ENCODE measurements at regions not wholly inside any gene's neighbourhood (a gene's known extent, or its start where the extent isn't known, plus 50 kb on each side); places are given as distances from the start of the nearest gene placed in this dataset.

DNA sequence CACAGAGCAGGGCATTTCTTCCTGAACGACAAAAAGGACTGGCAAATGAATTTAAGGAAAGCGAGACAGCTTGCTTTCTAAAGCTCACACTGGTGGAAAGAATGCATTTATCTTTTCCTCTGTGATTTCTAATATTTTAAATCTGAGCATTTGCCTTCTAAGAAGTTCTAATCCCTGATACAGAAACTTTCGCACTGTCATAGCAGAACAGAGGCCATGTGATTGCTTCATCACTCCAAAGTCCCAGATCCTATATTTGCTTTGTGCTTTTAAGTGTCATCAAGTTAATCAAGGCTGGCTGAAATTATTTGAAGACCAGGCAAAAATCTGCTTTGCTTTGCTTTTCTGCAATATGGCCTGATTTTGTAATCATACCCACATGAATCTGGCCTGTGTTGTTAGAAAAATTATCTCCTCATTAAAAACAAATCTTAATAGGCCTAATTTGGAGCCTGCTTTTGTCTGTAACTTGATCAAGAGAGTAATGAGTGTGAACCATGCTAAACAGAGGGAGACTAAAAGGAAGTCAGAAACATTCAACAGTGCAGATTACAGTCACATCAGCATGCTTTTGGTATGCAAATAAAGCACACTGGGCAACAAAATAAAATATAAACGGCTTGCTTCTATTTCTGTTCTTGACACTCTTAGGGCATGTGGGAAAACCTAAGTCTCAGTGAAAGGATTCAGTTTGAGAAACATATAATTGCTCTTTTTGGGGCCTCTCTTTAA, 178.2 kb upstream of the ADAMTS9 start:
- no peaks in the 10 kb centered on the region for H3K4me1 Mint-ChIP-seq (ENCODE audit: low read depth)
- no peak overlapping the region for H3K27ac Mint-ChIP-seq
- DNase-seq (no peak), ATAC-seq (no peak)
- CTCF ChIA-PET = no interaction called here
- no peak overlapping the region for H3K4me3 Mint-ChIP-seq
- POLR2A ChIA-PET = no interaction called here
- H3K9me3 Mint-ChIP-seq (ENCODE audit: insufficient read depth) = peaks cover 12% of the 10 kb centered on the region
- H3K36me3 Mint-ChIP-seq (ENCODE audit: low read depth) = no peaks in the 10 kb centered on the region
- H3K27me3 Mint-ChIP-seq (ENCODE audit: low read depth) = no peaks in the 10 kb centered on the region

DNA sequence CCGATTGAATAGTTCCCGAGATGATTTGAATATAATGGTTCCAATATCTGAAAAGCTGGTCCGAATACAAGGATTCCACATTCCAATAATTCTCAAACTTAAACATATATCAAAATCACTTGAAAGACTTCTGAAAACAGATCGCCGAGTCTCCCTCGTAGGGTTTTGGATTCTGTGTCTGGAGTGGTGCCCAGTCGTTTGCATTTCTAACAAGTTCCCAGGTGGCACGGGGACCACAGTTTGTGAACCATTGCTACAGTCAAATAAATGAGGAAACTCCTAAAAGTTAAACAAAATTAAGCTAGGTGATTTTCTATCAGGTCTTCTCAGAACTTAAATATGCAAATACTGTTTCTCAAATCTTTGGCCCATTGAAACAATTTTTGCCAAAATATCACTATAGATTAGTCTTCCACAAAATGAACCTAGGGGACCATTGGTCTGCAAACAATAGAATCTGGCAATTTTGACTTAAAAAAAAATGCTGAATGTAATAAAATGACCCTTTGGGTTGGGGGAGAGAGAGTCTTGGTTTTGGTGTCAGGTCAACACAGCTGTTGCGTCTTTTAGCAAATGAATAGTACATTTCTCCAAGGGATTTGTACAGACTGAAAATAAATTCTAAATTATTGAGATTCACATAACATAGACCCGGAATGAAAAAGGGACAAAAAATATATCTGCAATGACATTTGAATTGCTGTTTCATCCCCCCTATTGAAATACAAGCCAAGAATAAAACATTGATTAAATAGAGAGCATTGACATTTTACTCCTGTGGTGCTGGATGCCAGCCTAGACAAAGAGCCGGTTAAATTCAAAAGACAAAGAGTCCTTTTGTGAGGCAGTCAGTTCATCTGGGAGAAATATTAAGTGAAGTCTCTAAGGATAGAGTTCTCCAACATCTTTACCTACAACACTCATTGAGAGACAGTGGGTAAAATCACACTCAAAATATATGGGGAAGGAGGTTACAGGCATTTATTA, 175.7 kb upstream of the ADAMTS9 start:
- ChIA-PET POLR2A (no interaction called here), CTCF (no interaction called here)
- DNase-seq (no peak), ATAC-seq (no peak)
- H3K4me3 Mint-ChIP-seq = no peak overlapping the region
- peaks cover 7% of the 10 kb centered on the region for H3K9me3 Mint-ChIP-seq (ENCODE audit: insufficient read depth)
- H3K27ac Mint-ChIP-seq = no peak overlapping the region
- peaks cover 6% of the 10 kb centered on the region for H3K4me1 Mint-ChIP-seq (ENCODE audit: low read depth)
- no peaks in the 10 kb centered on the region for H3K27me3 Mint-ChIP-seq (ENCODE audit: low read depth)
- H3K36me3 Mint-ChIP-seq (ENCODE audit: low read depth) = no peaks in the 10 kb centered on the region

DNA sequence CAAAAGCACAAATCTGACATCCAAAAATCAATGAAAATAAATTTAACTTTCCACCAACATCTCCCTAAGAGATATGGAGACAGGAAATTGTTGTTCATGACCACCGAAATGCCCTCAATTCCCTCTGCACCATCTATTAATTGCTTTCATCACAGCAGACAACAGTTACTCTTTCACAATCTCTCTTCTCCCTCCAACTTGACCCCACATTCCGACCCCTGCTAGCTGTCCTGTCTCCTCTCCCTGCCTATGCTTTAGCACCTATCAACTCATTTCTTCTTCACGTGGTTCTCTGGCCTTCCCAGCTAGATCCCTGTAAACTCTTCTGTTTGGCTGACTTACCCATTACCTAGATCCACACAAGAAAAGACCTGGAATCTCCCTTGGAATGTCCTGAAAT, 173.9 kb upstream of the ADAMTS9 start:
- ChIA-PET POLR2A (no interaction called here), CTCF (no interaction called here)
- ATAC-seq (no peak), DNase-seq (no peak)
- no peak overlapping the region for H3K4me3 Mint-ChIP-seq
- H3K27me3 Mint-ChIP-seq (ENCODE audit: low read depth) = no peaks in the 10 kb centered on the region
- H3K9me3 Mint-ChIP-seq (ENCODE audit: insufficient read depth) = peaks cover 7% of the 10 kb centered on the region
- no peak overlapping the region for H3K27ac Mint-ChIP-seq
- H3K4me1 Mint-ChIP-seq (ENCODE audit: low read depth) = peaks cover 6% of the 10 kb centered on the region
- no peaks in the 10 kb centered on the region for H3K36me3 Mint-ChIP-seq (ENCODE audit: low read depth)

DNA sequence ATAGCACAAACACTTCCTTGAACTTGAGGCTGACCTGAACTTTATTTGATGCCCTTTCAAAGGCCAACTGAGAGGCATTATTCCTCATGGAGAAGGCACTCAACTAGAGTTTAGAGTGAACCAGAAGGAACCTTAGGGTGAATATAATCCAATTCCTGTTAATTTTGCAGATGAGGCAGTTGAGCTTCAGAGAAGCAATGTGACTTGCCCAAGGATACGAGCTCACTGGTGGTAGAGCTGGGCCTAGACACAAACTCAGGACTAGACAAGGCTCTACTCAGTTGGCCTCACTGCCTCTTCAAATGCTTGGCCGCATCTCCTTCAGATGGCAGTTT, 172.7 kb upstream of the ADAMTS9 start:
- peaks cover 7% of the 10 kb centered on the region for H3K9me3 Mint-ChIP-seq (ENCODE audit: insufficient read depth)
- no peaks in the 10 kb centered on the region for H3K27me3 Mint-ChIP-seq (ENCODE audit: low read depth)
- ChIA-PET CTCF (no interaction called here), POLR2A (no interaction called here)
- no peak overlapping the region for H3K4me3 Mint-ChIP-seq
- ATAC-seq (no peak), DNase-seq (no peak)
- H3K27ac Mint-ChIP-seq = no peak overlapping the region
- no peaks in the 10 kb centered on the region for H3K36me3 Mint-ChIP-seq (ENCODE audit: low read depth)
- peaks cover 6% of the 10 kb centered on the region for H3K4me1 Mint-ChIP-seq (ENCODE audit: low read depth)

DNA sequence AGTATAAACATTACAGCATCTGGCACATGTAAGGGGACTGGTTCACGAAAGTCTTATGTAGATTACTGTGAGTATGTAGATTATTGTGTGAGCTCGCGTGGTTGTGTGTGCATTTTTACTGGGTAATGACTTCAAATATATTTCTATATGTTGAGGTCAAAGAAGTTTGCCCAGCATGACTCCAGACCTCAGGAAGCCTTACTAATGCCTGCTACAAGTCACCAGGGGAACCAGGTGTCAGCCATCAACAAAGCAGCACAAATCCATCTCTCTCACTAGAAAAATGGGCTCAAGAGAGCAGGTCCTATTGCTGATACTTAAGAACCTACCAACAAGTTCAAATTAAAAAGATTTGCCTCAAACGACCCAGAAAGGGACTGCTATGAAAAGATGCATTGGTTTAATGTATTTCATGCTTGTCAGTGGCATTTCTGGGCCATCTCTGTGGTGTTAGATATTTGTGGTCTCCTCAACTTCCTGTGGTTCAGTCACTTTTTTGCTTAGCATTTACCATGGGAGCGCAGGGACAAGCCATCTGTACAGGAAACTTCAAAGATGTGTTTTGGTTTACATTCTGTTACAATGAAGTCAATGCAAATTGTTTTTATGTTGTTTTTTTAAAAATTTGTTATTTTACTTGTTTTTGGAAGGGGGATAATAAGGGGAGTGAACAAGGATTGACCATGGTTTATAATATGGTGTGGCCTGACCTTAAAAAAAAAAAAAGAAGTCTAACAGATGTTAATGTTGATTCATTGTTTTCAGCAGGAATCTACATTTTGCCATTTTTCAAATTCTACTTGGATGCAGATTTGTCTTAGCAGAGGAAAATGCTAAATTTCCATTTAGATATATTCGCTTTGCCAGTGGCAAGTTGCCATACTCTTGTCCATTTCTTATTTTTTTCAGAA, 172.1 kb upstream of the ADAMTS9 start:
- Mint-ChIP-seq H3K36me3 (ENCODE audit: low read depth) (no peaks in the 10 kb centered on the region), H3K4me1 (ENCODE audit: low read depth) (peaks cover 6% of the 10 kb centered on the region), H3K27ac (no peak overlapping the region), H3K9me3 (ENCODE audit: insufficient read depth) (peaks cover 7% of the 10 kb centered on the region), H3K27me3 (ENCODE audit: low read depth) (no peaks in the 10 kb centered on the region), H3K4me3 (no peak overlapping the region)
- ChIA-PET POLR2A (no interaction called here), CTCF (no interaction called here)
- no peak for DNase-seq
- no peak for ATAC-seq

DNA sequence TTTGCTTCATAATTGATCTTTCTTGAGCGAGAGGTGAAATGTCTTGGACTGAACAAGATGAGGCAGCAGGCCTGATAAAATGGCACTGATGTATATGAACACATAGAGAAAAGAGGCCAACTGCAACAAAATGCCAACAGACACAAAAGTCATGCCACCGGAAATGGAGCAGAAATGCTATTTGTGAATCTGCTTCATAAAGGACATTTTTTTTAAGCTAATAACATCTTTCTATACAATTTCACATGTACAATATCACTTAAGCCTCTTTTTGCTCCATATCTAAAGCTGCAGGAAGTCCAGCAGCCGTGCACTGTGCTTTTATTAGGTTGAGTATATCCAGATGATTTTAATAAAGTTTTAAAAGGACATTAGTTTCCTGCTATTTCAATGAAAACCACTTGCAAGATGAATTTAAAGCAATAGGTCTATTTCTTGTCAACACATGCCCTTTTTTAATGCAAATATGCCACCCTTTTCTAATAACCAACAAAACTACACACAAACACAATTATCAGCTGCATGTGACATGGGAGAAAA, 169.2 kb upstream of the ADAMTS9 start:
- peaks cover 6% of the 10 kb centered on the region for H3K4me1 Mint-ChIP-seq (ENCODE audit: low read depth)
- H3K36me3 Mint-ChIP-seq (ENCODE audit: low read depth) = no peaks in the 10 kb centered on the region
- H3K9me3 Mint-ChIP-seq (ENCODE audit: insufficient read depth) = no peaks in the 10 kb centered on the region
- no peaks in the 10 kb centered on the region for H3K27me3 Mint-ChIP-seq (ENCODE audit: low read depth)
- H3K27ac Mint-ChIP-seq = no peak overlapping the region
- no peak overlapping the region for H3K4me3 Mint-ChIP-seq
- ChIA-PET CTCF (no interaction called here), POLR2A (interaction anchor here (0.7 kb wide), 1 partner anchor 239 kb away, joined by 3 read pairs; no protein-coding TSS in a partner anchor)
- no peak for ATAC-seq
- DNase-seq = no peak

DNA sequence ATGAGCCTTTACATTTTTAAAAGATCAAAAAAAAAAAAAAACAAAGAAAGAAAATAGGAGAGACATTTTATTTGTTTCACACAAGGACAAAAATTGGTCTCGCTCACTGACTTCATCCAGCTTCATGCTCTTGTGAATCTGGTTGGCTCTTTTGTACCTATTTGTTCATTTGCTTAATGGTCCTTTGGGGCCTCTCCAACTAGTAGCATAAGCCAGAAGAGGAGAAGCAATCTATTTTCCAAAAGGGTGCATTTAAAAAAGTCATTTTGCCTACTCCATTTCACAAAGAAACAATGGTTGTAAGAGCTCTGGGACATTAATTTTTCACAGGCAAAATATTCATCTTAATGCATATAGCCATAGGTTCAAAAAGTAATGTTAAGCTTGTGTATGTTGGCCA, 168.3 kb upstream of the ADAMTS9 start:
- CTCF ChIA-PET = no interaction called here
- Mint-ChIP-seq H3K9me3 (ENCODE audit: insufficient read depth) (no peaks in the 10 kb centered on the region), H3K4me3 (no peak overlapping the region), H3K4me1 (ENCODE audit: low read depth) (peaks cover 6% of the 10 kb centered on the region), H3K27ac (no peak overlapping the region), H3K36me3 (ENCODE audit: low read depth) (no peaks in the 10 kb centered on the region), H3K27me3 (ENCODE audit: low read depth) (no peaks in the 10 kb centered on the region)
- ATAC-seq = no peak
- DNase-seq = no peak
- POLR2A ChIA-PET = no interaction called here

DNA sequence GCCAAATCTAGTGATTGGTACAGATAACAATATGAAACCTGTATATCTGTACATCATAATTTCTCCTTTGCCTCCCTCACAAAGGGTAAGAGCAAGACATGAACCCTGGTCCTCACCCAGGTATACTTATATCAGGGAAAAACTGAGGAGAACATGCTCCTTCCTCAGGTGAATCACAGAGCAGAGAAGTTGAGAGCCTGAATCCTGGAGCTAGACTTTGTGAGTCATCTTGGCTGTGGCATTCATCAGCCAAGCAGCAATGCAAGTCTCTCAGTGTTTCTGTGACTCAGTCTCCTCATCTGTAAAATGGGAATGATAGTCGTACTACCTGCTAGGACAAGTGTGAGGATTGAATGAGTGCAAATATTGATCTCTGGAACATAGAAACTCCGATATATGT, 165.7 kb upstream of the ADAMTS9 start:
- H3K4me3 Mint-ChIP-seq = no peak overlapping the region
- POLR2A ChIA-PET = no interaction called here
- H3K9me3 Mint-ChIP-seq (ENCODE audit: insufficient read depth) = no peaks in the 10 kb centered on the region
- CTCF ChIA-PET = no interaction called here
- H3K4me1 Mint-ChIP-seq (ENCODE audit: low read depth) = no peaks in the 10 kb centered on the region
- no peak overlapping the region for H3K27ac Mint-ChIP-seq
- H3K36me3 Mint-ChIP-seq (ENCODE audit: low read depth) = no peaks in the 10 kb centered on the region
- no peaks in the 10 kb centered on the region for H3K27me3 Mint-ChIP-seq (ENCODE audit: low read depth)
- ATAC-seq (no peak), DNase-seq (no peak)

DNA sequence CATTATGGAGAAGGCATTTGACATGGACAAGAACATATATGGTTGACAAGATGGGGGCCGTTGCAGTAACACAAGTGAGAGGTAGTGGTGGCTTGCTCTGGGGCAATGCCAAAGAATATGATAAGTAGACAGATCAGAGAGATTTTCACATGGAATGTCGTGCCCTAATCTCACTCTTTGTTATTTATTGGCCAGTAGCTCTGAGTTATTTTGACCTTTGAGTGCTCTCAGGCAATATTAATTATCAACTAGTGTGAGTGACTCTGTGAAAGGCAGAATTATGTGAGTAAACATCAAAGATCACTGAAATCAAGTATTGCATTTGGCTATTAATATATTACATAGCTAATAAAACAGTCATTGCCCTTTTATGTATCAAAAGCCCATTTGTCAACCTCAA, 164.9 kb upstream of the ADAMTS9 start:
- ChIA-PET POLR2A (no interaction called here), CTCF (no interaction called here)
- no peak for ATAC-seq
- DNase-seq = no peak
- Mint-ChIP-seq H3K4me3 (no peak overlapping the region), H3K36me3 (ENCODE audit: low read depth) (no peaks in the 10 kb centered on the region), H3K27me3 (ENCODE audit: low read depth) (no peaks in the 10 kb centered on the region), H3K9me3 (ENCODE audit: insufficient read depth) (no peaks in the 10 kb centered on the region), H3K27ac (no peak overlapping the region), H3K4me1 (ENCODE audit: low read depth) (no peaks in the 10 kb centered on the region)

DNA sequence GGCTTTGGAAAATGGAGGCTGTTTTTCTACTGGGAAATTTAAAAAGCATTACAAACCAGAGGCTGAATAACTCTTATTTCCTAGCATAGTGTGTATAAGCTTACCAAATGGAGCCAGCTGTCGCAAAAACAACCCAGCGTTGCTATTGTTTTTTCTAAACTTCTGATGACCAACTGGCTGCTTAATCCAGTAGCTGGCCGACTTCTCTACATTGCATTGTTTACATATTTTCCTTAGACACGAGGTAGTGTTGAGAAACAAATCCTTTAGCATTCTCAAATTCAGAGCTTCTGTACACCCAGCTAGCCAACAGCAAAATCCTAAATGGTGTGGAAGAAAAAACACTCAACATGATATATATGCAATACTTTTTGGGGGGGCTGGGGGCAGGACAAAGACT, 161.0 kb upstream of the ADAMTS9 start:
- ATAC-seq = no peak
- CTCF ChIA-PET = no interaction called here

DNA sequence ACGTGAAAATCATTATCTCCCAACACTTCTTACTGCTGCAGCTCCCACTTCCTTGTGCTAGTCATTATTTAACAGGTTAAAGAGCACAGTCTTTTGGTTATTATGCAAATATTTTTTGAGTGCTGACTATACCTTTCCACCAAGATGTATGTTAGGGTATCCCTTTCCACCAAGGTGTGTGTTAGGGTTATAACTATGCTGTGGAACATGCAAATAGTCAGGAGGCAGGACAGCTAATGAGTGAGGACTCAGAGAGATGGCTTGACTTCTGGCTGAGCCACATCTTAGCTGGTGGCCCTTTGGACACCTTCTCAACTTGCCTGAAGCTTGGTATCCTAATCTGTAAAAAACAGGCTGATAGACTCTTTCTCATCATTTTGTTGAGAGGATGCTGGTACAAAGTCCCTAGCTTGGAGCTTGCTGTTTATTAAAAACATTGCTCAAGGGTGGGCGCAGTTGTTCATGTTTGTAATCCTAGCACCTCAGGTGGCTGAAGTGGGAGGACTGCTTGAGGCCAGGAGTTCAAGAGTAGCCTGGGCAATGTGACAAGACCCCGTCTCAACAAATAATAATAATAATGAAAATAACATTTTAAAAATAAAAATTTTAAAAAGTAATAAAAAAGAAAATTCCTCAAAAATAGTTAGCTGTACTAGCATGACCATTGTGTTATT, 160.5 kb upstream of the ADAMTS9 start:
- no peak for DNase-seq
- Mint-ChIP-seq H3K27me3 (ENCODE audit: low read depth) (no peaks in the 10 kb centered on the region), H3K27ac (no peak overlapping the region), H3K4me3 (no peak overlapping the region), H3K36me3 (ENCODE audit: low read depth) (no peaks in the 10 kb centered on the region), H3K4me1 (ENCODE audit: low read depth) (no peaks in the 10 kb centered on the region), H3K9me3 (ENCODE audit: insufficient read depth) (no peaks in the 10 kb centered on the region)
- POLR2A ChIA-PET = no interaction called here
- ATAC-seq = no peak
- CTCF ChIA-PET = no interaction called here

More for the DNA sequence above, 161.0 kb upstream of the ADAMTS9 start:
- Mint-ChIP-seq H3K9me3 (ENCODE audit: insufficient read depth) (no peaks in the 10 kb centered on the region), H3K4me3 (no peak overlapping the region), H3K4me1 (ENCODE audit: low read depth) (no peaks in the 10 kb centered on the region), H3K27me3 (ENCODE audit: low read depth) (no peaks in the 10 kb centered on the region), H3K27ac (no peak overlapping the region), H3K36me3 (ENCODE audit: low read depth) (no peaks in the 10 kb centered on the region)
- DNase-seq = no peak
- POLR2A ChIA-PET = no interaction called here

Measured in activated CD8-positive, alpha-beta T cell treated with anti-CD3 and anti-CD28 coated beads, Interleukin-2, amount 10 ng/mL, durations not matched to agents 7 days and 5 days (primary cell).